ENCODE measurements at regions not wholly inside any gene's neighbourhood (a gene's known extent, or its start where the extent isn't known, plus 50 kb on each side); places are given as distances from the start of the nearest gene placed in this dataset.

DNA sequence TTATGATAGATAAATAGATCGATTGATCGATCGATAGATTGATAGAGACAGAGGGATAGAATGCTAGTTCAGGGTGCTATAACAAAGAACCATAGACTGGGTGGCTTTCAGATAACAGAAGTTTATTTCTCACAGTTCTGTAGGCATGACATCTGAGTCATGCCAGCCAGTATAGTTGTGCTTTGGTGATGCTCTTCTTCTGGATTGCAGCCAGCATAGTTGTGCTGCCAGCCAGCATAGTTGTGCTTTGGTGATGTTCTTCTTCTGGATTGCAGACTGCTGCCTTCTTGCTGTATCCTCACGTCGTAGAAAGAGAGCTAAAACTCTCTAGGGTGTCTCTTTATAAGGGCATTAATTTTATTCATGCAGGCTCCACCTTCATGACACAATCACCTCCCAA, 860.8 kb downstream of the BRINP3 start:
- H3K4me3 ChIP-seq (ENCODE audit: low read depth, low read length): no peak overlapping the region
- peak; percentile 33 for DNase-seq (ENCODE audit: low read depth)
- TF ChIP-seq, protein P1, sequence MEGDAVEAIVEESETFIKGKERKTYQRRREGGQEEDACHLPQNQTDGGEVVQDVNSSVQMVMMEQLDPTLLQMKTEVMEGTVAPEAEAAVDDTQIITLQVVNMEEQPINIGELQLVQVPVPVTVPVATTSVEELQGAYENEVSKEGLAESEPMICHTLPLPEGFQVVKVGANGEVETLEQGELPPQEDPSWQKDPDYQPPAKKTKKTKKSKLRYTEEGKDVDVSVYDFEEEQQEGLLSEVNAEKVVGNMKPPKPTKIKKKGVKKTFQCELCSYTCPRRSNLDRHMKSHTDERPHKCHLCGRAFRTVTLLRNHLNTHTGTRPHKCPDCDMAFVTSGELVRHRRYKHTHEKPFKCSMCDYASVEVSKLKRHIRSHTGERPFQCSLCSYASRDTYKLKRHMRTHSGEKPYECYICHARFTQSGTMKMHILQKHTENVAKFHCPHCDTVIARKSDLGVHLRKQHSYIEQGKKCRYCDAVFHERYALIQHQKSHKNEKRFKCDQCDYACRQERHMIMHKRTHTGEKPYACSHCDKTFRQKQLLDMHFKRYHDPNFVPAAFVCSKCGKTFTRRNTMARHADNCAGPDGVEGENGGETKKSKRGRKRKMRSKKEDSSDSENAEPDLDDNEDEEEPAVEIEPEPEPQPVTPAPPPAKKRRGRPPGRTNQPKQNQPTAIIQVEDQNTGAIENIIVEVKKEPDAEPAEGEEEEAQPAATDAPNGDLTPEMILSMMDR (conservative IDR thresholded peaks at IDR 0.05; ENCODE audit: low read depth, low read length): no peak

DNA sequence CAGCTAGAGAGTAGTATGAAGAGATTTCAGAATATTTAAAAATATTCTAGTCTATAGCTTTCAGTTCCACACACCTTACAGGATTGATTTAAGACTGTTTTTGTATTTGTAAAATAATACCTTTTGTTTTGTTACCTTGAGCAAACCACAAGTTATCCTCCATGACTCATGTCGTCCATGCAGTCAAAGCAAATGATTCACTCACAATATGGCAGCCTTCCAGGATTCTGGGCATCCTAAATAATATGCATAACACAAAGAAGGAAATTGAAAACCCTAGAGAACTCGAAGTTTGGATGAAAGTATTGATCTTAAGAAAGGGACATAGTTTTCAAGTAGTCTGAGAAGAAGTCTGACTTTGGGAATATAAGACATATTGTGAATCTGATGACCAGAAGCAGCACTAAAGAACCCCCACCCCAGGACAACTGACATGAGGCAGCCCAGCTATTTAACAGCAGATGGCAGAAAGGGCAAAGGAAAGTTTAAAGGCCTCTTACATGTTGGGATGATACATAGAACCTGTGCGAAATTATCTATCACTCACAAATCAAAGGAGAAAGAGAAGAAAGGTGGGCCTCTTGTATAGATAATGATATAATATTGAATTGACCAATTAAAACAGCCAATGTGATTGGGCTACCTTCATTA, 857.9 kb downstream of the BRINP3 start:
- DNase-seq (ENCODE audit: low read depth): peak; percentile 91
- TF ChIP-seq, protein P1 (conservative IDR thresholded peaks at IDR 0.05; ENCODE audit: low read depth, low read length): peak; percentile 27
- H3K4me3 ChIP-seq (ENCODE audit: low read depth, low read length): no peak overlapping the region

DNA sequence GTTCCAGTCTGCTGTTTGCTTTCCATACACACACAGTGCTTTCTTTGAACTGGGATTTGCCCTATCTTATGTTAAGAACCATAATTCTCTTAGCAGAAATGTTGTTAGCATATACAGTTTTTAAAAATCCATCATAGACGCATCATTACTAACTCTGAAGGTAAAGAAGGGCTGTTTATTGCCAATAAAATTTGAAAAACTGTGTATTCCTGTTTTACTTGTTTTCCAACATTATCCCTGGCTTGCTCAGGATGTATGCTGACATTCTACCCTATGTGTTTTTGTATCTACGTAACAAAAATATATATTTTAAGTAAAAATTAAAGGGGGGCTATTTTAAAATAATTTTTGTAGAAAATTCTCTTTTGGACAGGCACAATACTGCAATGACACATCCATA, 857.2 kb downstream of the BRINP3 start:
- DNase-seq (ENCODE audit: low read depth): no peak
- TF ChIP-seq, protein P1 (conservative IDR thresholded peaks at IDR 0.05; ENCODE audit: low read depth, low read length): no peak
- H3K4me3 ChIP-seq (ENCODE audit: low read depth, low read length): no peak overlapping the region

- H3K4me3 ChIP-seq (ENCODE audit: low read depth, low read length): no peak overlapping the region
- TF ChIP-seq, protein P1 (conservative IDR thresholded peaks at IDR 0.05; ENCODE audit: low read depth, low read length): no peak
- DNase-seq (ENCODE audit: low read depth): no peak
Measured at GRCh38 chr1:189623336-189623735, 854.3 kb downstream of the BRINP3 start.

DNA sequence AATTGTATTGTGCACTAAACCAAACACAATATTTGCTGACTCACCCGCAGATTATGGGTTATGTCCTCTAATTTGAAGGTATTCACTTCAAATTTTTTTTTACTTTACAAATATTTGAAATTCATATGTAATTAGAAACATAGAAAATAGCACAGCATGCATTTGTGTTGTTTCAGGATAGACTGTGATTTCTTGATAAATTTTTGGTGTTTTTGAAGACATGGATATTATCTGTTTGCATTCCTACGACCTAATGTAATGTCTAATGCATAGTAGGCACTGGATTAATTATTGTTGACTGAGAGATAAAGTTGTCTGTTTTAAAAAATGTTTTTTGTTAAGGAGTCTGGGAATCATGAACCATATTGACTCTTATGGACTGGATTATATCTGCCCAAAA, 850.2 kb downstream of the BRINP3 start:
- TF ChIP-seq, protein P1 (conservative IDR thresholded peaks at IDR 0.05; ENCODE audit: low read depth, low read length): no peak
- peak; percentile 4 for DNase-seq (ENCODE audit: low read depth)
- no peak overlapping the region for H3K4me3 ChIP-seq (ENCODE audit: low read depth, low read length)

- TF ChIP-seq, protein P1 (conservative IDR thresholded peaks at IDR 0.05; ENCODE audit: low read depth, low read length): no peak
- H3K4me3 ChIP-seq (ENCODE audit: low read depth, low read length): no peak overlapping the region
- no peak for DNase-seq (ENCODE audit: low read depth)
Measured at GRCh38 chr1:189628857-189629256, 848.8 kb downstream of the BRINP3 start.

DNA sequence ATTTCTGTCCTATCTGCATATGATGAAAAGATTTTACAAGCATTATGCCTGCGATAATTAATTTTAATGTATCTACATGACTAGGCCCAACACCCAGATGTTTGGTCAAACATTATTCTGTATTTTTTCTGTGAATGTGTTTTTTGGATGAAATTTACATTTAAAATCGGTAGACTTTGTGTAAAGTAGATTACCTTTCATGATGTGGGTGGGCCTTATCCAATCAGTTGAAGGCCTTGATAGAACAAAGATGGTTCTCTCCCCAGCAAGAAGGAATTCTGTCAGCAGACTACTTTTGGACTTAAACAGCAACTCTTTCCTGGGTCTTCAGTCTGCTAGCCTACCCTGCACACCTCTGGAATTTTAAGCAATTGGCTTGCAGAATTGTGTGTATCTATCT, 844.0 kb downstream of the BRINP3 start:
- no peak for DNase-seq (ENCODE audit: low read depth)
- H3K4me3 ChIP-seq (ENCODE audit: low read depth, low read length): no peak overlapping the region
- TF ChIP-seq, protein P1 (conservative IDR thresholded peaks at IDR 0.05; ENCODE audit: low read depth, low read length): no peak

Measured in choroid plexus epithelial cell (primary cell).